MM.1S (cell line): ENCODE measurements at regions not wholly inside any gene's neighbourhood (a gene's known extent, or its start where the extent isn't known, plus 50 kb on each side); places are given as distances from the start of the nearest gene placed in this dataset.

ENCODE experiments used
- DNase-seq: peaks from one replicate; pipeline ENCODE4 v3.0.0-alpha.2; 2015
- H2AFZ ChIP-seq: fragments of 300-600 bp; sonication (generic); 2 replicates; pipeline ENCODE4 v1.6.0; 2016; ENCODE audit warnings: antibody characterized with exemption, low read length
- H3F3A ChIP-seq: fragments of 300-600 bp; sonication (generic); 2 replicates; pipeline ENCODE4 v1.6.1; 2016; ENCODE audit warnings: mild to moderate bottlenecking, antibody characterized with exemption, low read length, moderate library complexity, mixed read lengths; ENCODE audit not compliant: insufficient read depth
- H3K27ac ChIP-seq: fragments of 300-600 bp; sonication (generic); 2 replicates; pipeline ENCODE4 v1.5.1; 2016; ENCODE audit warnings: mild to moderate bottlenecking, low read length
- H3K27me3 ChIP-seq: fragments of 300-600 bp; sonication (generic); replicated peaks from 2 replicates; pipeline ENCODE4 v1.6.0; 2016; ENCODE audit warnings: low read length; ENCODE audit not compliant: insufficient read depth
- H3K36me3 ChIP-seq: fragments of 300-600 bp; sonication (generic); replicated peaks from 2 replicates; pipeline ENCODE4 v1.6.1; 2016; ENCODE audit warnings: mild to moderate bottlenecking, low read length, mixed read lengths; ENCODE audit not compliant: insufficient read depth
- H3K4me1 ChIP-seq: fragments of 300-600 bp; sonication (generic); 2 replicates; pipeline ENCODE4 v1.6.1; 2016; ENCODE audit warnings: low read length, mixed read lengths
- H3K4me2 ChIP-seq: fragments of 300-600 bp; sonication (generic); 2 replicates; pipeline ENCODE4 v1.6.0; 2016; ENCODE audit warnings: low read depth, low read length
- H3K4me3 ChIP-seq: fragments of 300-600 bp; sonication (generic); 2 replicates; pipeline ENCODE4 v1.5.1; 2016; ENCODE audit warnings: low read length, mixed read lengths
- H3K79me2 ChIP-seq: fragments of 300-600 bp; sonication (generic); 2 replicates; pipeline ENCODE4 v1.6.1; 2016; ENCODE audit warnings: mixed run types, low read length, mixed read lengths
- H3K9ac ChIP-seq: fragments of 300-600 bp; sonication (generic); 2 replicates; pipeline ENCODE4 v1.6.1; 2016; ENCODE audit warnings: low read length, mixed read lengths
- H3K9me2 ChIP-seq: fragments of 300-600 bp; sonication (generic); replicated peaks from 2 replicates; pipeline ENCODE4 v1.6.1; 2016; ENCODE audit warnings: mild to moderate bottlenecking, low read length, mixed read lengths; ENCODE audit not compliant: insufficient read depth
- H3K9me3 ChIP-seq: fragments of 300-600 bp; sonication (generic); replicated peaks from 2 replicates; pipeline ENCODE4 v1.6.1; 2016; ENCODE audit warnings: mild to moderate bottlenecking, low read length, mixed read lengths; ENCODE audit not compliant: insufficient read depth
- H4K20me1 ChIP-seq: fragments of 300-600 bp; sonication (generic); 2 replicates; pipeline ENCODE4 v1.6.1; 2016; ENCODE audit warnings: mild to moderate bottlenecking, low read length, moderate library complexity, mixed read lengths; ENCODE audit not compliant: insufficient read depth
- CTCF ChIP-seq: fragments of 300-600 bp; sonication (generic); IDR thresholded peaks from 2 replicates; pipeline ENCODE4 v1.5.1; 2016; ENCODE audit warnings: antibody characterized with exemption, low read length, mixed read lengths
- EZH2 ChIP-seq: fragments of 300-600 bp; sonication (generic); optimal IDR thresholded peaks from 2 replicates; pipeline ENCODE3; 2017; ENCODE audit warnings: low read depth, mild to moderate bottlenecking, antibody characterized with exemption, low read length, mixed read lengths
- EZH2phosphoT487 ChIP-seq: fragments of 300-600 bp; sonication (generic); IDR thresholded peaks from 2 replicates; pipeline ENCODE4 v1.6.1; 2018; ENCODE audit warnings: antibody characterized with exemption, low read length

GRCh38 chr6:4687989-4688947 lies 87.9 kb upstream of the CDYL start:
- Histone ChIP-seq H3K79me2 (no peaks in the 10 kb centered on the region), H3F3A (no peaks in the 10 kb centered on the region), H3K4me1 (no peaks in the 10 kb centered on the region), H3K27ac (no peak overlapping the region), H3K4me3 (no peak overlapping the region), H3K27me3 (no peaks in the 10 kb centered on the region), H3K9ac (no peak overlapping the region), H3K9me3 (0 out of 2 replicates have a peak, but pooled peaks cover 4% of the 10 kb centered on the region), H3K36me3 (no peaks in the 10 kb centered on the region), H2AFZ (no peak overlapping the region), H3K4me2 (no peak overlapping the region), H3K9me2 (no peaks in the 10 kb centered on the region), H4K20me1 (no peaks in the 10 kb centered on the region)
- TF ChIP-seq EZH2 (no peak), EZH2phosphoT487 (no peak), CTCF (no peak)
- DNase-seq: no peak

GRCh38 chr6:4687656-4687988 lies 88.6 kb upstream of the CDYL start:
- no peaks in the 10 kb centered on the region for H3K9me2 ChIP-seq
- H3K9ac ChIP-seq: no peak overlapping the region
- no peaks in the 10 kb centered on the region for H3K79me2 ChIP-seq
- no peak overlapping the region for H2AFZ ChIP-seq
- H3K4me2 ChIP-seq: no peak overlapping the region
- no peaks in the 10 kb centered on the region for H3K27me3 ChIP-seq
- DNase-seq: no peak
- H3K4me3 ChIP-seq: no peak overlapping the region
- no peaks in the 10 kb centered on the region for H3K36me3 ChIP-seq
- no peaks in the 10 kb centered on the region for H4K20me1 ChIP-seq
- H3F3A ChIP-seq: no peaks in the 10 kb centered on the region
- no peak overlapping the region for H3K27ac ChIP-seq
- no peaks in the 10 kb centered on the region for H3K9me3 ChIP-seq
- TF ChIP-seq EZH2 (no peak), EZH2phosphoT487 (no peak), CTCF (no peak)
- no peaks in the 10 kb centered on the region for H3K4me1 ChIP-seq

GRCh38 chr6:4682431-4683097 lies 93.6 kb upstream of the CDYL start:
- no peaks in the 10 kb centered on the region for H3K36me3 ChIP-seq
- H3K9me2 ChIP-seq: no peaks in the 10 kb centered on the region
- H3K79me2 ChIP-seq: no peaks in the 10 kb centered on the region
- H3K4me2 ChIP-seq: no peak overlapping the region
- no peak for DNase-seq
- H4K20me1 ChIP-seq: no peaks in the 10 kb centered on the region
- no peaks in the 10 kb centered on the region for H3K4me1 ChIP-seq
- no peaks in the 10 kb centered on the region for H3F3A ChIP-seq
- H3K9me3 ChIP-seq: no peaks in the 10 kb centered on the region
- no peak overlapping the region for H3K9ac ChIP-seq
- H2AFZ ChIP-seq: no peak overlapping the region
- no peaks in the 10 kb centered on the region for H3K27me3 ChIP-seq
- TF ChIP-seq EZH2phosphoT487: no peak
- no peak for TF ChIP-seq CTCF
- no peak for TF ChIP-seq EZH2
- H3K27ac ChIP-seq: no peak overlapping the region
- H3K4me3 ChIP-seq: no peak overlapping the region
